ENCODE measurements at regions not wholly inside any gene's neighbourhood (a gene's known extent, or its start where the extent isn't known, plus 50 kb on each side); places are given as distances from the start of the nearest gene placed in this dataset.

- Histone ChIP-seq H2BK15ac (ENCODE audit: low read depth, low read length) (no peak overlapping the region), H2BK120ac (ENCODE audit: low read depth, low read length, poor library complexity, severe bottlenecking) (no peak overlapping the region), H3T11ph (ENCODE audit: low read length) (no peak overlapping the region), H3K27ac (ENCODE audit: insufficient read length, low read depth, low read length) (no peak overlapping the region), H3K4me1 (ENCODE audit: insufficient read depth, low read length) (no peaks in the 10 kb centered on the region; the same call in 1 of the 2 replicates), H3K79me2 (ENCODE audit: insufficient read depth, low read length) (no peaks in the 10 kb centered on the region), H2AFZ (ENCODE audit: low read length) (no peak overlapping the region), H3K27me3 (ENCODE audit: insufficient read depth, low read length) (no peaks in the 10 kb centered on the region), H2BK20ac (ENCODE audit: low read depth, low read length, poor library complexity, severe bottlenecking) (no peak overlapping the region), H3K9ac (ENCODE audit: extremely low read depth, insufficient read length, low read length) (no peak overlapping the region), H2BK5ac (ENCODE audit: insufficient read length, low read length) (no peak overlapping the region), H4K20me1 (ENCODE audit: control insufficient read depth, insufficient read depth, insufficient read length) (no peaks in the 10 kb centered on the region), H3K14ac (ENCODE audit: insufficient read depth, low read length) (no peak overlapping the region), H3K23me2 (ENCODE audit: insufficient read length, low read depth, low read length, poor library complexity, severe bottlenecking) (no peaks in the 10 kb centered on the region), H3K56ac (ENCODE audit: insufficient read length, low read depth, low read length) (no peak overlapping the region), H4K8ac (replicated peaks; ENCODE audit: insufficient read length, low read depth, low read length) (no peak overlapping the region), H3K79me1 (ENCODE audit: insufficient read depth, low read depth, low read length, poor library complexity, severe bottlenecking) (no peaks in the 10 kb centered on the region), H3K9me3 (ENCODE audit: control insufficient read depth, low read depth, low read length) (no peaks in the 10 kb centered on the region), H3K23ac (ENCODE audit: insufficient read length, low read depth, low read length) (no peak overlapping the region), H4K91ac (ENCODE audit: insufficient read length, low read depth, low read length) (no peak overlapping the region), H2BK12ac (ENCODE audit: insufficient read length, low read depth, low read length) (no peak overlapping the region), H2AK5ac (ENCODE audit: insufficient read length, low read length) (no peak overlapping the region), H3K4me2 (ENCODE audit: insufficient read depth, insufficient read length, low read length) (no peak overlapping the region), H4K5ac (ENCODE audit: insufficient read length, low read depth, low read length) (no peak overlapping the region), H3K18ac (ENCODE audit: insufficient read length, low read depth, low read length) (no peak overlapping the region), H3K4ac (ENCODE audit: low read depth, low read length) (no peak overlapping the region)
- no peak for DNase-seq
- TF ChIP-seq CTCF (conservative IDR thresholded peaks at IDR 0.05) = no peak
- Mint-ChIP-seq H3K27me3 (ENCODE audit: low read depth) (no peaks in the 10 kb centered on the region), H3K36me3 (ENCODE audit: insufficient read depth in 1 of 3, low read depth in 3 of 3) (no peaks in the 10 kb centered on the region), H3K4me1 (peaks cover 28 to 33% of the 10 kb centered on the region in 2 experiments), H3K9me3 (no peaks in the 10 kb centered on the region), H3K27ac (no peak overlapping the region), H3K4me3 (no peak overlapping the region)
These were observed 313.8 kb downstream of the ZPLD1 start for GRCh38 chr3:102748646-102749045.
